Lung (tissue), 11 donors: ENCODE measurements at regions not wholly inside any gene's neighbourhood (a gene's known extent, or its start where the extent isn't known, plus 50 kb on each side); places are given as distances from the start of the nearest gene placed in this dataset.

Experiments
- ATAC-seq: fragments of 200-7000 bp; cut with Tn5 transposase; one replicate; pipeline ENCODE4 v1.9.1; 2020; ENCODE audit warnings: moderate number of reproducible peaks; ENCODE audit not compliant: insufficient read depth, low FRiP score
- DNase-seq, 3 donors: peaks; one replicate each; pipeline ENCODE4 v3.0.0-alpha.2; 2013 to 2017
- H3K27ac ChIP-seq, 2 donors: one replicate each; pipeline ENCODE4 v1.5.1; 2013; ENCODE audit warnings: mild to moderate bottlenecking in 2 of 2, moderate library complexity in 2 of 2, control low read depth in 1 of 2, inconsistent platforms in 1 of 2, low read depth in 1 of 2, low read length in 1 of 2
- H3K27me3 ChIP-seq, 3 donors: one replicate each; pipeline ENCODE4 v1.5.1; 2013; ENCODE audit warnings: low read length in 2 of 3; ENCODE audit not compliant: control insufficient read depth in 3 of 3, insufficient read depth in 3 of 3
- H3K36me3 ChIP-seq, 4 donors: one replicate each; pipeline ENCODE4 v1.5.1; 2013; ENCODE audit warnings: low read length in 4 of 4, mild to moderate bottlenecking in 1 of 4, moderate library complexity in 1 of 4; ENCODE audit not compliant: control insufficient read depth in 4 of 4, insufficient read depth in 4 of 4
- H3K4me1 ChIP-seq, 5 donors: one replicate each; pipeline ENCODE4 v1.5.1; 2013; ENCODE audit warnings: low read length in 5 of 5, mild to moderate bottlenecking in 2 of 5, moderate library complexity in 1 of 5; ENCODE audit not compliant: control insufficient read depth in 5 of 5, insufficient read depth in 5 of 5
- H3K4me3 ChIP-seq: one replicate; pipeline ENCODE4 v1.5.1; 2013; ENCODE audit warnings: mild to moderate bottlenecking, control low read depth, moderate library complexity
- H3K9ac ChIP-seq, 2 donors: one replicate each; pipeline ENCODE4 v1.5.1; 2013; ENCODE audit warnings: low read length in 2 of 2, control low read depth in 1 of 2; ENCODE audit not compliant: insufficient read depth in 1 of 2
- H3K9me3 ChIP-seq, 4 donors: one replicate each; pipeline ENCODE4 v1.5.1; 2013; ENCODE audit warnings: low read length in 3 of 4, mild to moderate bottlenecking in 1 of 4, moderate library complexity in 1 of 4; ENCODE audit not compliant: control insufficient read depth in 4 of 4, insufficient read depth in 3 of 4
- CTCF ChIP-seq: IDR thresholded peaks from 2 replicates; pipeline ENCODE4 v1.5.1; 2012; ENCODE audit warnings: mild to moderate bottlenecking; ENCODE audit errors: control extremely low read depth, extremely low read depth
- WGBS, 2 donors: extraction: QIAGEN DNeasy Blood & Tissue Kit; methylation state at CpG; one replicate each; pipeline ENCODE4 v1.1.7; 2013; 5-methylcytosine and 5-hydroxymethylcytosine counted together
- donor health status: control.
- donor health status: control.
- donor health status: Bipolar disorder and iron deficiency.
- donor health status: healthy.
- donor health status: DM: yes; HTN: yes; CAD: no.

GRCh38 chr22:33984656-33985285 is 64.5 kb upstream of the LARGE1 start:
- H3K27me3 ChIP-seq: no peaks in the 10 kb centered on the region
- 64 to 73% methylated on average over 8 of the region's 8 CpGs for WGBS, 2 donors
- no peak overlapping the region for H3K9ac ChIP-seq
- ATAC-seq: no peak
- no peaks in the 10 kb centered on the region for H3K9me3 ChIP-seq
- peak in 2 of 3 donors; percentile 14 to 40 for DNase-seq
- H3K4me3 ChIP-seq: no peak overlapping the region
- no peaks in the 10 kb centered on the region for H3K4me1 ChIP-seq
- no peaks in the 10 kb centered on the region for H3K36me3 ChIP-seq
- no peak overlapping the region for H3K27ac ChIP-seq
- TF ChIP-seq CTCF: no peak

- Histone ChIP-seq H3K27me3 (no peaks in the 10 kb centered on the region), H3K9me3 (no peaks in the 10 kb centered on the region), H3K9ac (no peak overlapping the region), H3K27ac (no peak overlapping the region), H3K4me1 (no peaks in the 10 kb centered on the region), H3K4me3 (no peak overlapping the region), H3K36me3 (no peaks in the 10 kb centered on the region)
- 75 to 77% methylated on average over 4 of the region's 4 CpGs for WGBS, 2 donors
- DNase-seq (no peak), ATAC-seq (no peak)
- TF ChIP-seq CTCF: no peak
Measured at GRCh38 chr22:33985506-33985905, 65.2 kb upstream of the LARGE1 start.

- 68 to 78% methylated on average over 6 of the region's 6 CpGs for WGBS, 2 donors
- DNase-seq (no peak), ATAC-seq (no peak)
- H3K9me3 ChIP-seq: no peaks in the 10 kb centered on the region
- H3K9ac ChIP-seq: no peak overlapping the region
- H3K27ac ChIP-seq: no peak overlapping the region
- no peaks in the 10 kb centered on the region for H3K36me3 ChIP-seq
- no peaks in the 10 kb centered on the region for H3K27me3 ChIP-seq
- TF ChIP-seq CTCF: no peak
- H3K4me3 ChIP-seq: no peak overlapping the region
- no peaks in the 10 kb centered on the region for H3K4me1 ChIP-seq
Measured at GRCh38 chr22:33986167-33986771, 66.0 kb upstream of the LARGE1 start.
